ENCODE measurements at regions not wholly inside any gene's neighbourhood (a gene's known extent, or its start where the extent isn't known, plus 50 kb on each side); places are given as distances from the start of the nearest gene placed in this dataset.
A peak's percentile ranks its signal among the peaks of the same experiment; 100 is the strongest.
"Not testable (repeated sequence)": the region's sequence is repeated elsewhere in the genome, so short reads cannot be mapped to it uniquely, and the experiment has no call there.

- no peak for DNase-seq
These were observed 200.6 kb downstream of the DUSP10 start for GRCh38 chr1:221541296-221541695.

DNA sequence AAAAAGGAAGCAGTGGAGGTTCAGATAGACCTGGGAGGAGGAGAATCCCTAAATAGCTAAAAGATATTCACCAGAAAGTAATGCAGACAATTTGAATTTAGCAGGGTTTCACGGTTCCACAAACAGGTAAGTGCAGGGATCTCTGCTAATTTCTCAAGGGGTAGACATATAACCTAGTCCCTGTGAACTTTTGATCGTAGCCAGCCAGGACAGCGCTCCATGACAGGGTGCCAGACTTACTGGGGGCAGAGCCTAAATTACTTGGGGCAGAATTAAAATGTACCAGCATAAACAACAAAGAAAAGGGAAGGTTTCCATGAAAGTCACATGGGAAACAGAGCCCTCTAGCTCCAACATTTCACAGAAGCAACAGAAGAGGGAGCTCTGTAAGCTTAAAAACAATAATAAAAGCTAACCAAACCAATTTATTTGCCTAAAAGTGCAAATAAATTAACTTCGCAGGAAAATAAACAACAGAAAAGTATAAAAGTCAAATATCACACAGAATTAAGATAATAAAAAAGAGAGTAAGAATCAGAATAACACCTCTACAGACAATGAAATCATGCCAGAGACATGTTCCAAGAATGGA lies 198.3 kb downstream of the DUSP10 start:
- DNase-seq, result no peak

DNA sequence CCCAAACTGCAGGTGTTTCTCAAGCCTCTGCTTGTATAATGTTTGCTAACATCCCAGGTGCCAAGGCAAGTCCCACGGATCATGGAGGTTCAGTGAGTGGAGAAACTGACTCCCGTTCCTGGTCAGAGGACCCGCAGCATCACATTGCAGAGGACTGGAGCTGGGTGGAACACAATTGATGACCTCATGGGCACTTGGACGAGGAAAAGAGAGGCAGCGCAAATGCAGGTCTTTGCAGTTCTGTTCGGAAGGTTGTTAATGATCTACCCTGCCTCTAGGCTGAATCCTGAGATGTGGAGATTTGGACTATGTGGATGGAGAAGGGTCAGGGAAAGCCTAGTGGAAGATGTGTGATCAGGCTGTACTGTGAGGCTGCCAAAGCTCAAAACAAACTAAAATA lies 192.9 kb downstream of the DUSP10 start:
- DNase-seq, result no peak

DNA sequence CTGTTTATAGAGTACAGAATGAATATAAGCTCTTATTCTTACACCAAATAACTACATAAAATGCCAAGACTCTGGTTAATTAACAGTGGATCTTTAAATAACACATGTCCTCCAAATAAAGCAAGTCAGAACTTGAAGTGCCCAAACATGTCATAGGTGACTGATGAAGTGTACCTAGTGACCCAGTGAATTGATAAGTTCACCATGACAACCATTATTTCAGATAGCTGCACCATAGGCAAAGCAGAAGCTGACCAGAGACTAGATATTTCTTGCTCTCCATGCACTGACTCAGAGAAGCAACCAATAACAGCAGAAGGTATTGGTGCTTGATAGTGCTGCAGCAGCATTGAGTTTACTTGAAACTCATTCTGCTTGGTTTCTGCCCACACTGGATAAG lies 192.1 kb downstream of the DUSP10 start:
- no peak for DNase-seq

DNA sequence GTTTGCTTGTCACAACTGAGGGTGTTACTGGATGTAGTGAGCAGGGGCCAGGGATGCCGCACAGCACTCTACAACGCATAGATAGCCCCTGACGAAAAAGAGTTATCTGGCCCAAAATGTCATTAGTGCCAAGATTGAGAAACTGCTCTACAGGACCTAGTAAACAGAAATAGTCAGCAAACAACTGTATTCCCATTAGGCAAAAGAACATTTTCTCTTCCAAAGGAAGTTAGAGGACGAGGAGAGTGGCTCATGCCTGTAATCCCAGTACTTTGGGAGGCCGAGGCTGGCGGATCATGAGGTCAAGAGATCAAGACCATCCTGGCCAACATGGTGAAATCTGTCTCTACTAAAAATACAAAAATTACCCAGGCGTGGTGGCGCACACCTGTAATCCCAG lies 189.1 kb downstream of the DUSP10 start:
- DNase-seq, result not testable (repeated sequence)

DNA sequence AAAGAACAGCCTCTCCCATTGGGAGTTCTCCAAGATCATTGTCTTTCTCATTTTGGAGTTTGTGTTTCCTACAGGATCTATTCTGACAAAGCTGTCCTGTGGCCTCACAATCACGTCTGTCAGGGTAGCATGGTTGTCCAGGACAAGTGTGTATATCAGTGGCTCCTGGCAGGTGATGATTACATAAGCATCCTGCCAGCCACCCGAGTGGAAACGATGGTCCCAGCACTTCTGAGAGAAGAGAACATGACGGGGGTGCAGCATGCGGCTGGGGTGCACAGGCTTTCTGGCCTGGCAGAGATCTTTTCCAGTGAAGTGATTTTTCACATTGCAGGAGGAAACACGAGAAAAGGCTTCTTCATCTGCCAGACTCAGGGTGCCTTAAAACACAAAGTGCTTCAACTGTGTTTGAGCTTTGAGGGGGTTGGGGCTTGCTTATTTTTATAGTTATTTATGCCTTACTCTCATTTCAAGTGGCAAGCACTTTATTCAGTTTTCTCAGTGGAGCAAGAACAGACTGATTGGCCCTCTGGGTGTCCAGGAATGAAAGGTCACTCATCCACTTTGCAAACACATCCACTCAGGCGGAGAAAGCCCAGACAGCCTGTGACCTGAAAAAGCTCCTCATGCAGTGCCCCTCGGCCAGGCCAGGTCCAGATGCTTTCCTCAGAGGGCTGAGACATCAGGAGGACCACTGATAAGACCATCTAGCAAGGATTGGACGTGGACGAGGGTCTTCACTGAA lies 186.0 kb downstream of the DUSP10 start:
- DNase-seq, result no peak

- no peak for DNase-seq
These were observed 185.5 kb downstream of the DUSP10 start for GRCh38 chr1:221556435-221556834.

DNA sequence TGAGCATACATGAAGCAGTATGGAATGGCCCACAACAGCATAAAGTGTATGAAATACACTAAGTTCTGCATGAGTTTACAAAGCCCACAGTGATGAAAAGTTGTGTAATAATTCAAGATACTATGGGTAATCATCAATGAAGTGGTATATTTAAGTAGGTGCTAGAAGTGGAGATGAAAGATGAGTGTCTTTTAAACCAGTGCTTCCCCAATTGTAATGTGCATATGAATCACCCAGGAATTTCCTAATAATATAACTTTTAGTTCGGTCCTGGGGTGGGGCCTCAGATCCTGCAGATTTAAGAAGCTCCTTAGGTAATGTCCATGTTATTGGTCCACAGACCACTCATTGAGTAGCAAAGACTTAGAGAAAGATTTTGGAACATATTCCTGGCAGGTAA lies 184.9 kb downstream of the DUSP10 start:
- no peak for DNase-seq

GRCh38 chr1:221558396-221558795 lies 183.5 kb downstream of the DUSP10 start:
- no peak for DNase-seq

- DNase-seq, result no peak
These were observed 182.0 kb downstream of the DUSP10 start for GRCh38 chr1:221559911-221560310.

DNA sequence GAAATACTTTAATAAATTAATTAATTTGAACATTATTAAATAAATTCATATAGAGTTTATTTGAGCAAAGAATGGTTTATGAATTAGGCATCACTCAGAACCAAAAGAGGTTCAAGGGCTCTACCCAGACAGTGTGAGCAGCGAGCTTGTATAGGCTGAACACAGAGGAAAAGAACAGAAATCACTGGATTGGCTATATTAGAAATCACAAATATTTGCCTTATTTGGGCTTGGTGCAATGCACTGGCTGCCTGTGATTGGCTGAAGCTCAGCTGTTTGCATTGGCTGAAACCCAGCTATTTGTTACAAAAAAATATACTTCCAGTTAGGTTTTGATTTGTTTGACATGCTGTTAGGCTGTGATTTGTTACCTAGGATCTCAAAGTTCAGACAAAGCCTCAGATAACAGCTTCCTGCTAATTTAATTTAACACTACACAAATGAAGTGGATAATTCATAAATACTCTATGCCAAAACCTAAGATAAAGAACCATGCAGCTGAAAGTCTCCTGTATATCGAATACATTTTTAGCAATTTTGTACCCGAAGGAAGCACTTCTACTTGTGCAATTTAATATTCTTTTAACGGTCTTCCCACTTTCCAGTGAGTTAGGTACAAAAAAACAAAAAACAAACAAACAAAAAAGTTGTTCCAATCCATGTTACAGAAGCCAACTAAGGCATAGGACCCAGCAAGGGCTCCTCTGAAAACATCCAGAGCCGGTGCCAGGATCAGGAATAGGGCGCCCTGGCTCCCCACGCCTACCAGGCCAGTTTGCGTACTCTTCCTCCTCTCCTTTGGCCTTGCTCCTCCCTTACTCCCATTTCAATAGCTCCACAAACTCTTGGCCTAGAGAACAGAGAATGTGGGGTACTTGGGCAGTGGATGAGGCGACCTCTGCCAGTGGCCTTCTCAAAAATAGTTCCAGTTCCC lies 179.1 kb downstream of the DUSP10 start:
- DNase-seq, result no peak

- DNase-seq, result no peak
These were observed 178.4 kb downstream of the DUSP10 start for GRCh38 chr1:221563476-221563921.

GRCh38 chr1:221564891-221565290 lies 177.0 kb downstream of the DUSP10 start:
- no peak for DNase-seq

DNA sequence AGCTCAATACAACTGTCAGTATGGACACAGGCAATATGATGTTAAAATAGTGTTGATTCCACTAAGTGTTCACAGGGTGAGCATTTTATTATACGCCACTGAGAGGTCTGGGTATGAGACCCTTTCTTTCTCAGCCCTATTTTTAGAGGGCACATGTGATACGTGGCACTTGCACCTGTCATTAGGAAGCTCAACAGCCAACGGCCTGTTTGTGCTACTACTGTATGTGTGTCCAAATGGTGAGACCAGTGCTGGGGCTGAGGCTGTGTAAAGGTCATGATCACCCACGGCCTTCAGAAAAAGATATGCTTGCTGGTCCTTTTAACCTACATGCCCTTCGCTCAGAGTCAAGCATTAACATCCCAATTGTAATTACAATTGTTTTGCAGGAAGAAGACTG lies 176.2 kb downstream of the DUSP10 start:
- DNase-seq, result peak; percentile 6

- DNase-seq, result no peak
These were observed 173.9 kb downstream of the DUSP10 start for GRCh38 chr1:221567859-221568507.

GRCh38 chr1:221573756-221574155 lies 168.1 kb downstream of the DUSP10 start:
- peak; percentile 7 for DNase-seq

DNA sequence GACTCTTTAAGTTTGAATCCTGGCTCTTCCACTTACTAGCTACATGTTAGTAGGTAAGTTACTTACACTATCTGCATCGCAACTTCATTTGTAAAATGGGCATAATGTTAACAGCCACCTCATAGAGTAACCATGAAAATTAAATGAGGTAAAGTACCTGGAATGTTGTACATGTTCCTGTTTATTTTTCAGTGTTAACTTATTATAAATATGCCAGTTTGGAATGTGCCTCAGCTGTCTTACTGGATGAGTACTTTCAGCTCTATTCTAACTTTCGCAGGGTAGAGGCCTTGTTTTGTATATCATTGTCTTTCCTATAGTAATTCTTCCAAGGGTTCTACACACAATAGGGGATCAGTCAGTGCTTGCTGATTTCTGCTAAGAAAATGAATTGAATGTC lies 167.4 kb downstream of the DUSP10 start:
- DNase-seq, result no peak

DNA sequence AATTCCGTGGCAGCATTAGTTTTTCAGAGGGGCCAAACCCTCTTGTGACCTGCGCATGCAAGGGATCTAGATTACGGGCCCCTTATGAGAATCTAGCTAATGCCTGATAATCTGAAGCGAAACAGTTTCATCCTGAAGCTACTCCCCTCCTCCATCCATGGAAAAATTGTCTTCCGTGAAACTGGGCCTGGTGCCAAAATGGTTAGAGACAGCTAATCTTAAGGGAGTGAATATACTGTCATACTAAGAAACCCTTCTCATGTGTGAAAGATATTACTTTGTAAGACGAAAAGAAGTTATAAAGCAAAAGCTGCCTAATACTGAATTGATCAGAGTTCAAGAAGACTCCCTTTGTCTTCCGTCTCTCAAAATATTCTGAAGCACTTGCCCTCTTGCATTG lies 166.3 kb downstream of the DUSP10 start:
- DNase-seq, result peak; percentile 14

- no peak for DNase-seq
These were observed 165.6 kb downstream of the DUSP10 start for GRCh38 chr1:221576268-221576667.

DNA sequence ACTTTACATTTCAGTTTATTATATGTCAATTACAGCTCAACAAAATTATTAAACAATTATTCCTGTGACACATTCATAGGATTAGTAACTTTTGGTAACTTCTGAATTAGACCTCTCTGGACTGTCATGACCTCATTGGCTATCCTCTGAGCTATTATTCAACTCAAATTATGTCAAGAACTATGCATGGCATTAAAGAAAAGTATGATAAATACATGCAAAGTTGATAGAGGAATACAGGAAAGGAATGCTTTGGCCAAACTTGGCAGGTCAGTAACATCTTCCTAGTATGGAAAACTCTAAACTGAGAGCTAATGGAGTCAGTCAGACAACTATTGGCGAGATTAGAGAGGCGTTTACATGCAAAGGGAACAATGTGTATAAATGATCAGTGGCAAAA lies 158.4 kb downstream of the DUSP10 start:
- DNase-seq, result no peak

DNA sequence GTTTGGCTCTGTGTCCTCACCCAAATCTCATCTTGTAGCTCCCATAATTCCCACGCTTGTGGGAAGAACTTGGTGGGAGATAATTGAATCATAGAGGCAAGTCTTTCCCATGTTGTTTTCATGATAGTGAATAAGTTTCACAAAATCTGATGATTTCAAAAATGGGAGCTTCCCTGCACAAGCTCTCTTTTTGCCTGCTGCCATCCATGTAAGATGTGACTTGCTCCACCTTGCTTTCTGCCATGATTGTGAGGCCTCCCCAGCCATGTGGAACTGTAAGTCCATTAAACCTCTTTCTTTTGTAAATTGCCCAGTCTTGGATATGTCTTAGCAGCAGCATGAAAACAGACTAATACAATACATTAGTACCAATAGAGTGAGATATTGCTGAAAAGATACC lies 154.9 kb downstream of the DUSP10 start:
- DNase-seq, result not testable (repeated sequence)

DNA sequence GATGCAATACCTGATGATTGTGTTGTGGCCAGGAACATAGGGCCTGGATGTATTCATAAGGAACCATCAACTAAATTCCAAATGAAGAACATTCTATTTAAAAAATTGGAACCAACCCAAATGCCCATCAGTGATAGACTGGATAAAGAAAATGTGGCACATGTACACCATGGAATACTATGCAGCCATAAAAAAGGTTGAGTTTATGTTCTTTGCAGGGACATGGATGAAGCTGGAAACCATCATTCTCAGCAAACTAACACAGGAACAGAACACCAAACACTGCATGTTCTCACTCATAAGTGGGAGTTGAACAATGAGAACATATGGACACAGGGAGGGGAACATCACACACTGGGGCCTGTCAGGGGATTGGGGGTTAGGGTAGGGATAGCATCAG lies 150.6 kb downstream of the DUSP10 start:
- not testable (repeated sequence) for DNase-seq

- DNase-seq, result peak; percentile 23
These were observed 147.3 kb downstream of the DUSP10 start for GRCh38 chr1:221594576-221594975.
